ENCODE measurements at regions not wholly inside any gene's neighbourhood (a gene's known extent, or its start where the extent isn't known, plus 50 kb on each side); places are given as distances from the start of the nearest gene placed in this dataset.
A peak's percentile ranks its signal among the peaks of the same experiment; 100 is the strongest.
"Not testable (repeated sequence)": the region's sequence is repeated elsewhere in the genome, so short reads cannot be mapped to it uniquely, and the experiment has no call there.

GRCh38 chr13:99687723-99688397 lies 186.6 kb downstream of the TM9SF2 start:
- no peaks in the 10 kb centered on the region for H3K9me3 ChIP-seq (ENCODE audit: low read depth, low read length)
- DNase-seq (ENCODE audit: low read depth, low spot score) = no peak
- H3K4me3 ChIP-seq = peak overlapping the region; percentile 62
- no peaks in the 10 kb centered on the region for H3K36me3 ChIP-seq (ENCODE audit: insufficient read depth, low read length)
- peak overlapping the region; percentile 83 for H3K27ac ChIP-seq
- TF ChIP-seq EZH2 (IDR thresholded peaks at IDR 0.05) = no peak
- TF ChIP-seq POLR2AphosphoS5 (IDR thresholded peaks at IDR 0.05; ENCODE audit: borderline replicate concordance, low read depth, low read length) = no peak
- no peak for TF ChIP-seq FOXP2 (optimal IDR thresholded peaks at IDR 0.05; ENCODE audit: control extremely low read depth, extremely low read length, insufficient read depth)
- H3K9ac ChIP-seq (ENCODE audit: insufficient read length) = peak overlapping the region; percentile 29

DNA sequence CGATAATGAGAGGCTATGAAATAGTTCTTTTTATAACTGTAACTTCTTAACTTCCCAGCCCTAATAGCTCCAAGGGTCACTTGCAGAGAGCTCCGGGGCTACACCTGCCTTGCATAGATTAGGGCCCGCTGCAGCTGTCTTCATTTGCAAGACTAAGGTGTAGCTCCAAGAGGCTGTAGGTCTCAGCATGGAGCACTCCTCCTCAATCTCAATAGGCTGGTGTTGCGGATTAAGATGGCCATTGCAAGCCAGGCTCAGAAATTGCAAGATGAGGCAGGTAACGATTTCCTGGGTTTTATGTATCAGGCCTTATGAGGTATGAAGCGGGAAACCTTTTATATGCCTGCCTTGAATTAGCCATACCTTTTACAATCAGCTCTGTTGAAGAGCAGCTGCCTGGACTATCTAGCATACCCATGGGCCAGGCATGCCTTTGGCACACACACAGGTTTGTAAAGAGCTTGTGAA lies 185.7 kb downstream of the TM9SF2 start:
- no peak overlapping the region for H3K9ac ChIP-seq (ENCODE audit: insufficient read length)
- H3K27ac ChIP-seq = peak overlapping the region; percentile 83
- H3K9me3 ChIP-seq (ENCODE audit: low read depth, low read length) = no peaks in the 10 kb centered on the region
- H3K4me3 ChIP-seq = 0 out of 2 replicates have a peak overlapping the region, but pooled peaks have one; percentile 62
- H3K36me3 ChIP-seq (ENCODE audit: insufficient read depth, low read length) = no peaks in the 10 kb centered on the region
- no peak for DNase-seq (ENCODE audit: low read depth, low spot score)
- no peak for TF ChIP-seq FOXP2 (optimal IDR thresholded peaks at IDR 0.05; ENCODE audit: control extremely low read depth, extremely low read length, insufficient read depth)
- no peak for TF ChIP-seq EZH2 (IDR thresholded peaks at IDR 0.05)
- TF ChIP-seq POLR2AphosphoS5 (IDR thresholded peaks at IDR 0.05; ENCODE audit: borderline replicate concordance, low read depth, low read length) = no peak

- Histone ChIP-seq H3K9me3 (ENCODE audit: low read depth, low read length) (no peaks in the 10 kb centered on the region), H3K36me3 (ENCODE audit: insufficient read depth, low read length) (no peaks in the 10 kb centered on the region), H3K9ac (ENCODE audit: insufficient read length) (no peak overlapping the region), H3K27ac (no peak overlapping the region), H3K4me3 (no peak overlapping the region)
- TF ChIP-seq EZH2 (IDR thresholded peaks at IDR 0.05) (no peak), FOXP2 (optimal IDR thresholded peaks at IDR 0.05; ENCODE audit: control extremely low read depth, extremely low read length, insufficient read depth) (no peak), POLR2AphosphoS5 (IDR thresholded peaks at IDR 0.05; ENCODE audit: borderline replicate concordance, low read depth, low read length) (no peak)
- no peak for DNase-seq (ENCODE audit: low read depth, low spot score)
Observed at GRCh38 chr13:99686157-99686572, 184.9 kb downstream of the TM9SF2 start.

- no peak for DNase-seq (ENCODE audit: low read depth, low spot score)
- Histone ChIP-seq H3K9me3 (ENCODE audit: low read depth, low read length) (no peaks in the 10 kb centered on the region), H3K9ac (ENCODE audit: insufficient read length) (no peak overlapping the region), H3K27ac (no peak overlapping the region), H3K36me3 (ENCODE audit: insufficient read depth, low read length) (no peaks in the 10 kb centered on the region), H3K4me3 (no peak overlapping the region)
- TF ChIP-seq FOXP2 (optimal IDR thresholded peaks at IDR 0.05; ENCODE audit: control extremely low read depth, extremely low read length, insufficient read depth) = no peak
- no peak for TF ChIP-seq POLR2AphosphoS5 (IDR thresholded peaks at IDR 0.05; ENCODE audit: borderline replicate concordance, low read depth, low read length)
- no peak for TF ChIP-seq EZH2 (IDR thresholded peaks at IDR 0.05)
Observed at GRCh38 chr13:99681695-99682094, 180.4 kb downstream of the TM9SF2 start.

- Histone ChIP-seq H3K9ac (ENCODE audit: insufficient read length) (peak overlapping the region; percentile 24), H3K27ac (peak overlapping the region; percentile 62; the same call in 1 of the 2 replicates), H3K4me3 (peak overlapping the region; percentile 59), H3K36me3 (ENCODE audit: insufficient read depth, low read length) (no peaks in the 10 kb centered on the region), H3K9me3 (ENCODE audit: low read depth, low read length) (no peaks in the 10 kb centered on the region)
- no peak for DNase-seq (ENCODE audit: low read depth, low spot score)
- TF ChIP-seq FOXP2 (optimal IDR thresholded peaks at IDR 0.05; ENCODE audit: control extremely low read depth, extremely low read length, insufficient read depth) (no peak), POLR2AphosphoS5 (IDR thresholded peaks at IDR 0.05; ENCODE audit: borderline replicate concordance, low read depth, low read length) (no peak), EZH2 (IDR thresholded peaks at IDR 0.05) (no peak)
Observed at GRCh38 chr13:99677116-99677951, 176.1 kb downstream of the TM9SF2 start.

DNA sequence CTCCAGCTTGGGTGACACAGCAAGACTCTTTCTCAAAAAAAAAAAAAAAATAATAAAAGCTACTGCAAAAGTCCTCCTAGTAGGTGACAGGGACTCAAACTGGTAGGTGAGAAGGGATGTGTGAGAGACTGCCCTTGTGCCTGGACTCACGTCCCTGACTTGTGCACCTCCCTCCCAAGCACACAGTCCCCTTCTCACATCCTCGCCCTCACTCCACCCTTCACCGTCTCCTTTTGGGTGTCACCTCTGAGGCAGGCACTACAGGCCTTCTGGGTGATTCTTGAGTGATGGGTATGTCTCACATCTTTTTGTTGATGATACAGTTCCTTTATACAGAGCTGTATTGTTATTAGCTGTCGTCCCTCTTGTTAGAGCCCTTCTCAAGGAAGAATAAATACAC lies 170.5 kb downstream of the TM9SF2 start:
- no peaks in the 10 kb centered on the region for H3K36me3 ChIP-seq (ENCODE audit: insufficient read depth, low read length)
- no peak overlapping the region for H3K27ac ChIP-seq
- no peak overlapping the region for H3K9ac ChIP-seq (ENCODE audit: insufficient read length)
- H3K4me3 ChIP-seq = no peak overlapping the region
- no peaks in the 10 kb centered on the region for H3K9me3 ChIP-seq (ENCODE audit: low read depth, low read length)
- DNase-seq (ENCODE audit: low read depth, low spot score) = no peak
- TF ChIP-seq EZH2 (IDR thresholded peaks at IDR 0.05) (no peak), FOXP2 (optimal IDR thresholded peaks at IDR 0.05; ENCODE audit: control extremely low read depth, extremely low read length, insufficient read depth) (no peak), POLR2AphosphoS5 (IDR thresholded peaks at IDR 0.05; ENCODE audit: borderline replicate concordance, low read depth, low read length) (no peak)

GRCh38 chr13:99669096-99669495 lies 167.8 kb downstream of the TM9SF2 start:
- not testable (repeated sequence) for DNase-seq (ENCODE audit: low read depth, low spot score); H3K4me3 ChIP-seq; H3K9ac ChIP-seq (ENCODE audit: insufficient read length); H3K9me3 ChIP-seq (ENCODE audit: low read depth, low read length); H3K27ac ChIP-seq; H3K36me3 ChIP-seq (ENCODE audit: insufficient read depth, low read length)

- DNase-seq (ENCODE audit: low read depth, low spot score) = no peak
- Histone ChIP-seq H3K27ac (no peak overlapping the region), H3K4me3 (no peak overlapping the region), H3K36me3 (ENCODE audit: insufficient read depth, low read length) (no peaks in the 10 kb centered on the region), H3K9ac (ENCODE audit: insufficient read length) (no peak overlapping the region), H3K9me3 (ENCODE audit: low read depth, low read length) (no peaks in the 10 kb centered on the region)
- TF ChIP-seq EZH2 (IDR thresholded peaks at IDR 0.05) (no peak), FOXP2 (optimal IDR thresholded peaks at IDR 0.05; ENCODE audit: control extremely low read depth, extremely low read length, insufficient read depth) (no peak), POLR2AphosphoS5 (IDR thresholded peaks at IDR 0.05; ENCODE audit: borderline replicate concordance, low read depth, low read length) (no peak)
Observed at GRCh38 chr13:99666146-99666805, 165.0 kb downstream of the TM9SF2 start.

All from SK-N-MC (cell line).